Neural cell (in vitro differentiated cells): ENCODE measurements at regions not wholly inside any gene's neighbourhood (a gene's known extent, or its start where the extent isn't known, plus 50 kb on each side); places are given as distances from the start of the nearest gene placed in this dataset.

Experiments
- H2AFZ ChIP-seq: fragments of 200-600, 300-800 bp; sonication (generic), shearing (Covaris generic); 2 replicates; pipeline ENCODE4 v1.6.0; 2014; ENCODE audit warnings: low read depth, mild to moderate bottlenecking, antibody characterized with exemption, low read length, moderate library complexity
- H3F3A ChIP-seq: fragments of 200-600 bp; shearing (Covaris generic); 2 replicates; pipeline ENCODE4 v1.6.1; 2016; ENCODE audit warnings: mild to moderate bottlenecking, moderate library complexity, mixed read lengths, antibody characterized with exemption, low read length; ENCODE audit not compliant: insufficient read depth, poor library complexity, severe bottlenecking
- H3K27ac ChIP-seq: fragments of 200-600, 300-800 bp; sonication (generic), shearing (Covaris generic); 2 replicates; pipeline ENCODE4 v1.5.1; 2014; ENCODE audit warnings: mild to moderate bottlenecking, low read length, moderate library complexity
- H3K27me3 ChIP-seq: fragments of 300-800, 200-600 bp; sonication (generic), shearing (Covaris generic); 2 replicates; pipeline ENCODE4 v1.6.0; 2014; ENCODE audit warnings: mild to moderate bottlenecking, low read depth, low read length, moderate library complexity; ENCODE audit not compliant: insufficient read depth
- H3K36me3 ChIP-seq: fragments of 300-800, 200-600 bp; sonication (generic), shearing (Covaris generic); 2 replicates; pipeline ENCODE4 v1.5.1; 2014; ENCODE audit warnings: mild to moderate bottlenecking, antibody characterized with exemption, low read length, moderate library complexity; ENCODE audit not compliant: insufficient read depth
- H3K4me2 ChIP-seq: fragments of 300-800, 200-600 bp; sonication (generic), shearing (Covaris generic); 2 replicates; pipeline ENCODE4 v1.6.0; 2014; ENCODE audit warnings: mild to moderate bottlenecking, low read length
- H3K4me3 ChIP-seq: fragments of 300-800, 200-600 bp; sonication (generic), shearing (Covaris generic); 2 replicates; pipeline ENCODE4 v1.5.1; 2014; ENCODE audit warnings: mild to moderate bottlenecking, low read length, moderate library complexity
- H3K79me2 ChIP-seq: fragments of 200-600 bp; shearing (Covaris generic); replicated peaks from 2 replicates; pipeline ENCODE4 v1.6.0; 2014; ENCODE audit warnings: mild to moderate bottlenecking, low read length, moderate library complexity; ENCODE audit not compliant: insufficient read depth
- H3K9ac ChIP-seq: fragments of 300-800, 200-600 bp; sonication (generic), shearing (Covaris generic); 2 replicates; pipeline ENCODE4 v1.6.1; 2016; ENCODE audit warnings: mild to moderate bottlenecking, low read length, mixed read lengths
- H3K9me2 ChIP-seq: fragments of 200-600 bp; shearing (Covaris generic); 2 replicates; pipeline ENCODE4 v1.6.1; 2016; ENCODE audit warnings: mild to moderate bottlenecking, low read length, mixed read lengths; ENCODE audit not compliant: insufficient read depth
- H3K9me3 ChIP-seq: fragments of 200-600, 300-800 bp; sonication (generic), shearing (Covaris generic); 2 replicates; pipeline ENCODE4 v1.6.1; 2016; ENCODE audit warnings: mild to moderate bottlenecking, mixed run types, low read length, moderate library complexity, mixed read lengths
- H4K20me1 ChIP-seq: fragments of 200-600 bp; shearing (Covaris generic); 2 replicates; pipeline ENCODE4 v1.6.1; 2016; ENCODE audit warnings: mild to moderate bottlenecking, mixed run types; ENCODE audit not compliant: insufficient read depth
- EP300 ChIP-seq: fragments of 450-650 bp; conservative IDR thresholded peaks from 2 replicates; pipeline ENCODE4 v1.6.1; 2014; ENCODE audit warnings: antibody characterized with exemption, mild to moderate bottlenecking, moderate library complexity; ENCODE audit not compliant: poor library complexity, severe bottlenecking
- EZH2 ChIP-seq: fragments of 200-600, 300-800 bp; shearing (Covaris generic), sonication (generic); IDR thresholded peaks from 2 replicates; pipeline ENCODE4 v1.6.1; 2014; ENCODE audit warnings: antibody characterized with exemption, low read length, borderline replicate concordance, mild to moderate bottlenecking; ENCODE audit not compliant: insufficient read depth, poor library complexity, severe bottlenecking
- MXI1 ChIP-seq: fragments of 450-650 bp; conservative IDR thresholded peaks from 2 replicates; pipeline ENCODE4 v1.6.1; 2014; ENCODE audit warnings: antibody characterized with exemption, mild to moderate bottlenecking; ENCODE audit not compliant: poor library complexity, severe bottlenecking
- POLR2AphosphoS5 ChIP-seq: IDR thresholded peaks from 2 replicates; pipeline ENCODE4 v1.6.1; 2012
- RAD21 ChIP-seq: fragments of 450-650 bp; conservative IDR thresholded peaks from 2 replicates; pipeline ENCODE4 v1.6.1; 2014; ENCODE audit warnings: antibody characterized with exemption, mild to moderate bottlenecking, moderate library complexity
- SMC3 ChIP-seq: fragments of 450-650 bp; conservative IDR thresholded peaks from 2 replicates; pipeline ENCODE4 v1.6.1; 2014; ENCODE audit warnings: antibody characterized with exemption, mild to moderate bottlenecking, moderate library complexity; ENCODE audit not compliant: poor library complexity
- TAF1 ChIP-seq: IDR thresholded peaks from 2 replicates; pipeline ENCODE4 v1.6.1; 2012; ENCODE audit warnings: low read depth
- TF ChIP-seq, protein P1 (sequence below): fragments of 450-650 bp; IDR thresholded peaks from 2 replicates; pipeline ENCODE4 v1.5.1; 2014; ENCODE audit warnings: antibody characterized with exemption, mild to moderate bottlenecking, moderate library complexity; ENCODE audit not compliant: poor library complexity, severe bottlenecking
- TF ChIP-seq, protein P2 (sequence below): IDR thresholded peaks from 2 replicates; pipeline ENCODE4 v1.6.1; 2012; ENCODE audit warnings: borderline replicate concordance

DNA sequence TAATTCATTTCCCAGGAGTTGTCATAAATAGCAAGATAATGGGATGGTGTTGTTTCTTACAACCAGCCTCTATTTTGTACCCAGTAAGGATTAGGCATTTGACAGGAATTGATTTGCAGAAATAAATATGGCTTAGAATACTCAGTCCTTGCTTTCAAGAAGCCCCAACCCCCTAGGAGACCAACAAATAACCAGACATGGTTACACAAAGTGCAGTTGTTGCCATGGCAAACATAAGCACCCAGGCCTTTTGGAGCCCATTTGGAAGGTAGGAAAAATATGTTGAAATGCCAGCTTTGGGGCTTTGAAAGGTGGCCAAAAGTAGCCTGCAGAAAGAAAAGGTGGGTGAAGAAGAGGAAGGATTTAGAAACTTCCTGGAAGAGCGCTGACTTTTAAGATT, 397.5 kb downstream of the CDC14C start:
- Histone ChIP-seq H3K9me2 (no peaks in the 10 kb centered on the region), H3K9ac (no peak overlapping the region), H3K9me3 (no peaks in the 10 kb centered on the region), H3K4me2 (no peak overlapping the region), H3K27me3 (no peaks in the 10 kb centered on the region), H3K4me3 (no peak overlapping the region), H3F3A (no peaks in the 10 kb centered on the region), H3K36me3 (no peaks in the 10 kb centered on the region), H2AFZ (no peak overlapping the region), H3K79me2 (no peaks in the 10 kb centered on the region), H3K27ac (no peak overlapping the region), H4K20me1 (no peaks in the 10 kb centered on the region)
- TF ChIP-seq, protein P1, sequence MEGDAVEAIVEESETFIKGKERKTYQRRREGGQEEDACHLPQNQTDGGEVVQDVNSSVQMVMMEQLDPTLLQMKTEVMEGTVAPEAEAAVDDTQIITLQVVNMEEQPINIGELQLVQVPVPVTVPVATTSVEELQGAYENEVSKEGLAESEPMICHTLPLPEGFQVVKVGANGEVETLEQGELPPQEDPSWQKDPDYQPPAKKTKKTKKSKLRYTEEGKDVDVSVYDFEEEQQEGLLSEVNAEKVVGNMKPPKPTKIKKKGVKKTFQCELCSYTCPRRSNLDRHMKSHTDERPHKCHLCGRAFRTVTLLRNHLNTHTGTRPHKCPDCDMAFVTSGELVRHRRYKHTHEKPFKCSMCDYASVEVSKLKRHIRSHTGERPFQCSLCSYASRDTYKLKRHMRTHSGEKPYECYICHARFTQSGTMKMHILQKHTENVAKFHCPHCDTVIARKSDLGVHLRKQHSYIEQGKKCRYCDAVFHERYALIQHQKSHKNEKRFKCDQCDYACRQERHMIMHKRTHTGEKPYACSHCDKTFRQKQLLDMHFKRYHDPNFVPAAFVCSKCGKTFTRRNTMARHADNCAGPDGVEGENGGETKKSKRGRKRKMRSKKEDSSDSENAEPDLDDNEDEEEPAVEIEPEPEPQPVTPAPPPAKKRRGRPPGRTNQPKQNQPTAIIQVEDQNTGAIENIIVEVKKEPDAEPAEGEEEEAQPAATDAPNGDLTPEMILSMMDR = no peak
- TF ChIP-seq, protein P2, sequence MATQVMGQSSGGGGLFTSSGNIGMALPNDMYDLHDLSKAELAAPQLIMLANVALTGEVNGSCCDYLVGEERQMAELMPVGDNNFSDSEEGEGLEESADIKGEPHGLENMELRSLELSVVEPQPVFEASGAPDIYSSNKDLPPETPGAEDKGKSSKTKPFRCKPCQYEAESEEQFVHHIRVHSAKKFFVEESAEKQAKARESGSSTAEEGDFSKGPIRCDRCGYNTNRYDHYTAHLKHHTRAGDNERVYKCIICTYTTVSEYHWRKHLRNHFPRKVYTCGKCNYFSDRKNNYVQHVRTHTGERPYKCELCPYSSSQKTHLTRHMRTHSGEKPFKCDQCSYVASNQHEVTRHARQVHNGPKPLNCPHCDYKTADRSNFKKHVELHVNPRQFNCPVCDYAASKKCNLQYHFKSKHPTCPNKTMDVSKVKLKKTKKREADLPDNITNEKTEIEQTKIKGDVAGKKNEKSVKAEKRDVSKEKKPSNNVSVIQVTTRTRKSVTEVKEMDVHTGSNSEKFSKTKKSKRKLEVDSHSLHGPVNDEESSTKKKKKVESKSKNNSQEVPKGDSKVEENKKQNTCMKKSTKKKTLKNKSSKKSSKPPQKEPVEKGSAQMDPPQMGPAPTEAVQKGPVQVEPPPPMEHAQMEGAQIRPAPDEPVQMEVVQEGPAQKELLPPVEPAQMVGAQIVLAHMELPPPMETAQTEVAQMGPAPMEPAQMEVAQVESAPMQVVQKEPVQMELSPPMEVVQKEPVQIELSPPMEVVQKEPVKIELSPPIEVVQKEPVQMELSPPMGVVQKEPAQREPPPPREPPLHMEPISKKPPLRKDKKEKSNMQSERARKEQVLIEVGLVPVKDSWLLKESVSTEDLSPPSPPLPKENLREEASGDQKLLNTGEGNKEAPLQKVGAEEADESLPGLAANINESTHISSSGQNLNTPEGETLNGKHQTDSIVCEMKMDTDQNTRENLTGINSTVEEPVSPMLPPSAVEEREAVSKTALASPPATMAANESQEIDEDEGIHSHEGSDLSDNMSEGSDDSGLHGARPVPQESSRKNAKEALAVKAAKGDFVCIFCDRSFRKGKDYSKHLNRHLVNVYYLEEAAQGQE = no peak
- no peak for TF ChIP-seq EP300
- TF ChIP-seq POLR2AphosphoS5 = no peak
- TF ChIP-seq EZH2 = no peak
- TF ChIP-seq RAD21 = no peak
- TF ChIP-seq SMC3 = no peak
- no peak for TF ChIP-seq TAF1
- no peak for TF ChIP-seq MXI1

DNA sequence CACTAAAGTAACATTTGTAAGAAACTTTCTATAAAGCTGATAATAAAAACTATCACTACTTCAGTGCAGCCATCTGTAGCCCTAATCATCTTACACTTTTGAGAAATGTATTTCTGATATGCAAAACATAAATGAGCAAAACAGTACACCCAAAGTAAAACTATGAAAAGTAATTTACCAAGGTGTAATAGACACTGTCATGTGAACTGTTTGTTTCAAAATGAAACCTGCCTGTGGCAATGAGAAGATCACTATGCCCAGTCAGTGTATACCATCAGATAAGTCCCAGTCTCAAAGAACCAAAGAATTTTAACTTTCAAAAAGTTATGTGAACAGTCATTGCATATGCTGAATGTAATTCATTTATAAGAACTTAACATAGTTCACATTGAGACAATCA, 398.1 kb downstream of the CDC14C start:
- Histone ChIP-seq H3K27ac (no peak overlapping the region), H3K9ac (no peak overlapping the region), H3K4me2 (no peak overlapping the region), H3K9me3 (no peaks in the 10 kb centered on the region), H3K36me3 (no peaks in the 10 kb centered on the region), H3K9me2 (no peaks in the 10 kb centered on the region), H3K27me3 (no peaks in the 10 kb centered on the region), H3K79me2 (no peaks in the 10 kb centered on the region), H2AFZ (no peak overlapping the region), H3F3A (no peaks in the 10 kb centered on the region), H4K20me1 (no peaks in the 10 kb centered on the region), H3K4me3 (no peak overlapping the region)
- TF ChIP-seq EP300 (no peak), MXI1 (no peak), EZH2 (no peak), POLR2AphosphoS5 (no peak)

DNA sequence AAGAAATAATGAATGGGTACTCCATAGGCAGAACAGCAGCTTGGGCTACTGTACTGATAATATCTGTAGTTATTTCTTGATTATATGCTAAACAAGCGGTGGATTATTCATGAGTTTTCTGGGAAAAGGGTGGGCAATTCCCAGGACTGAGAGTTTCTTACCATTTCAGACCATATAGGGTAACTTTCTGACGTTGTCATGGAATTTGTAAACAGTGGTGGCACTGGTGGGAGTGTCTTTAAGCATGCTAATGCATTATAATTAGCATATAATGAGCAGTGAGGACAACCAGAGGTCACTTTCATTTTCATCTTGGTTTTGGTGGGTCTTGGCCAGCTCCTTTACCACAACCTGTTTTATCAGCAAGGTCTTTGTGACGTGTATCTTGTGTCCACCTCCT, 399.7 kb downstream of the CDC14C start:
- H3K4me2 ChIP-seq = no peak overlapping the region
- no peaks in the 10 kb centered on the region for H4K20me1 ChIP-seq
- H3K36me3 ChIP-seq = no peaks in the 10 kb centered on the region
- H3K9ac ChIP-seq = no peak overlapping the region
- TF ChIP-seq EZH2 = no peak
- TF ChIP-seq RAD21 = no peak
- TF ChIP-seq, protein P2 = no peak
- TF ChIP-seq POLR2AphosphoS5 = no peak
- no peak for TF ChIP-seq MXI1
- TF ChIP-seq, protein P1 = no peak
- no peak for TF ChIP-seq EP300
- no peak for TF ChIP-seq SMC3
- H3K27ac ChIP-seq = no peak overlapping the region
- H2AFZ ChIP-seq = no peak overlapping the region
- H3F3A ChIP-seq = no peaks in the 10 kb centered on the region
- H3K79me2 ChIP-seq = no peaks in the 10 kb centered on the region
- H3K9me2 ChIP-seq = no peaks in the 10 kb centered on the region
- no peaks in the 10 kb centered on the region for H3K27me3 ChIP-seq
- no peak overlapping the region for H3K4me3 ChIP-seq
- H3K9me3 ChIP-seq = no peaks in the 10 kb centered on the region
